Trophoblast cell (in vitro differentiated cells and primary cell): ENCODE measurements at regions not wholly inside any gene's neighbourhood (a gene's known extent, or its start where the extent isn't known, plus 50 kb on each side); places are given as distances from the start of the nearest gene placed in this dataset.

Experiments used
- DNase-seq, 2 donors: peaks; one replicate each; pipeline ENCODE4 v3.0.0-alpha.2; 2016
- H2AFZ ChIP-seq: 2 replicates; pipeline ENCODE4 v1.6.1; 2013; ENCODE audit warnings: low read length, moderate library complexity, mild to moderate bottlenecking; ENCODE audit not compliant: insufficient read depth, poor library complexity
- H2AK5ac ChIP-seq: 2 replicates; pipeline ENCODE4 v1.6.1; 2013; ENCODE audit warnings: mild to moderate bottlenecking, low read length
- H2BK120ac ChIP-seq: 2 replicates; pipeline ENCODE4 v1.6.1; 2013; ENCODE audit warnings: low read length, mild to moderate bottlenecking, moderate library complexity; ENCODE audit not compliant: insufficient read depth, poor library complexity
- H2BK12ac ChIP-seq: 2 replicates; pipeline ENCODE4 v1.6.1; 2013; ENCODE audit warnings: mild to moderate bottlenecking, low read length, moderate library complexity
- H2BK5ac ChIP-seq: 2 replicates; pipeline ENCODE4 v1.6.1; 2013; ENCODE audit warnings: low read length, low read depth, moderate library complexity, mild to moderate bottlenecking; ENCODE audit not compliant: poor library complexity
- H3K14ac ChIP-seq: 2 replicates; pipeline ENCODE4 v1.6.1; 2013; ENCODE audit warnings: mild to moderate bottlenecking, low read length
- H3K18ac ChIP-seq: 2 replicates; pipeline ENCODE4 v1.6.1; 2013; ENCODE audit warnings: mild to moderate bottlenecking, low read length
- H3K23ac ChIP-seq: 2 replicates; pipeline ENCODE4 v1.6.1; 2013; ENCODE audit warnings: low read length
- H3K27ac ChIP-seq: 2 replicates; pipeline ENCODE4 v1.5.1; 2013; ENCODE audit warnings: low read depth, mild to moderate bottlenecking, inconsistent platforms, low read length, moderate library complexity
- H3K27me3 ChIP-seq: 2 replicates; pipeline ENCODE4 v1.6.1; 2013; ENCODE audit warnings: inconsistent platforms, mild to moderate bottlenecking, low read length, moderate library complexity; ENCODE audit not compliant: insufficient read depth
- H3K36me3 ChIP-seq, 2 experiments: 1 replicate in 1 of 2; 2 replicates in 1 of 2; pipeline ENCODE4 v1.6.1; 2013; ENCODE audit warnings: low read length in 2 of 2, mild to moderate bottlenecking in 2 of 2, moderate library complexity in 1 of 2; ENCODE audit not compliant: insufficient read depth in 2 of 2, control insufficient read depth in 1 of 2
- H3K4ac ChIP-seq: 2 replicates; pipeline ENCODE4 v1.6.1; 2013; ENCODE audit warnings: low read depth, mild to moderate bottlenecking, low read length, moderate library complexity
- H3K4me1 ChIP-seq, 2 experiments: 1 replicate in 1 of 2; 2 replicates in 1 of 2; pipeline ENCODE4 v1.6.1; 2013; ENCODE audit warnings: low read length in 2 of 2, mild to moderate bottlenecking in 2 of 2, moderate library complexity in 1 of 2; ENCODE audit not compliant: insufficient read depth in 2 of 2, control insufficient read depth in 1 of 2
- H3K4me2 ChIP-seq: 2 replicates; pipeline ENCODE4 v1.6.1; 2013; ENCODE audit warnings: inconsistent platforms, mild to moderate bottlenecking, low read length, moderate library complexity
- H3K4me3 ChIP-seq: 2 replicates; pipeline ENCODE4 v1.5.1; 2013; ENCODE audit warnings: mild to moderate bottlenecking, low read depth, low read length, inconsistent platforms
- H3K79me1 ChIP-seq: one replicate; pipeline ENCODE4 v1.6.1; 2013; ENCODE audit warnings: low read length
- H3K79me2 ChIP-seq: 2 replicates; pipeline ENCODE4 v1.6.1; 2013; ENCODE audit warnings: low read length, mild to moderate bottlenecking; ENCODE audit not compliant: control insufficient read depth, insufficient read depth, poor library complexity
- H3K9ac ChIP-seq: 2 replicates; pipeline ENCODE4 v1.6.1; 2013; ENCODE audit warnings: mild to moderate bottlenecking, low read length
- H3K9me3 ChIP-seq: 2 replicates; pipeline ENCODE4 v1.6.1; 2013; ENCODE audit warnings: low read depth, mild to moderate bottlenecking, control low read depth, inconsistent platforms, low read length; ENCODE audit not compliant: insufficient read depth
- H4K12ac ChIP-seq: 2 replicates; pipeline ENCODE4 v1.6.1; 2013; ENCODE audit warnings: low read depth, mild to moderate bottlenecking, low read length, moderate library complexity
- H4K8ac ChIP-seq: 2 replicates; pipeline ENCODE4 v1.6.1; 2013; ENCODE audit warnings: low read depth, mild to moderate bottlenecking, low read length, moderate library complexity
- H4K91ac ChIP-seq: one replicate; pipeline ENCODE4 v1.6.1; 2013; ENCODE audit warnings: low read depth, mild to moderate bottlenecking, low read length, moderate library complexity
- WGBS: extraction: QIAGEN DNeasy Blood & Tissue Kit; methylation state at CpG from one replicate; pipeline ENCODE4 v1.1.7; 2013; ENCODE audit warnings: missing lambda C conversion rate; ENCODE audit not compliant: insufficient read length, insufficient coverage; ENCODE audit errors: extremely low coverage; 5-methylcytosine and 5-hydroxymethylcytosine counted together

DNA sequence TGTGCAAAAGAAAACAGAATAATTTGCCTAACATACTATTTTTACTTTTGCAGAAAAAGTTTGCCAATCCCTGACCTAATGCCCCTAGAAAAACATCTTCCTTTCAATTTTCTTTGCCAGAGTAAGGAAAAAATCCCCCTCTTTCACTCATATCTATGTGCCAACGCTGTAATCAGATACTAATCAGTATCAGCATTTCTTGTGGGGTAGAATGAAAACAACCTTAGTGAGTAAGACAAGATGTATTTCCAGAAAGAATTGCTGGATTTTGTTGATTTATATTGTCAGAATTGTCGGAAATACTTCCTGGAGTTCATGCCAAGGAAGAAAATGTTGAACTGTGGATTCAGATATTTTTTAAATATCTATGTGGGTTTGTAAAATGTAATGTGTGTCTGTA, 1893.8 kb downstream of the NCAM2 start:
- Histone ChIP-seq H3K27ac (no peak overlapping the region), H3K79me2 (no peaks in the 10 kb centered on the region), H3K4me2 (no peak overlapping the region), H2AK5ac (no peak overlapping the region), H3K27me3 (no peaks in the 10 kb centered on the region), H3K4me3 (no peak overlapping the region), H3K4ac (no peak overlapping the region), H2BK12ac (no peak overlapping the region), H3K36me3 (no peaks in the 10 kb centered on the region), H2AFZ (no peak overlapping the region), H3K18ac (no peak overlapping the region), H3K23ac (no peak overlapping the region), H4K8ac (no peak overlapping the region), H2BK120ac (no peak overlapping the region), H3K9me3 (no peaks in the 10 kb centered on the region), H3K4me1 (no peaks in the 10 kb centered on the region), H3K14ac (no peak overlapping the region), H4K91ac (no peak overlapping the region), H3K9ac (no peak overlapping the region), H2BK5ac (no peak overlapping the region), H3K79me1 (no peaks in the 10 kb centered on the region), H4K12ac (no peak overlapping the region)
- no peak for DNase-seq
- no CpG with 5 or more reads among the region's 2 CpGs for WGBS

DNA sequence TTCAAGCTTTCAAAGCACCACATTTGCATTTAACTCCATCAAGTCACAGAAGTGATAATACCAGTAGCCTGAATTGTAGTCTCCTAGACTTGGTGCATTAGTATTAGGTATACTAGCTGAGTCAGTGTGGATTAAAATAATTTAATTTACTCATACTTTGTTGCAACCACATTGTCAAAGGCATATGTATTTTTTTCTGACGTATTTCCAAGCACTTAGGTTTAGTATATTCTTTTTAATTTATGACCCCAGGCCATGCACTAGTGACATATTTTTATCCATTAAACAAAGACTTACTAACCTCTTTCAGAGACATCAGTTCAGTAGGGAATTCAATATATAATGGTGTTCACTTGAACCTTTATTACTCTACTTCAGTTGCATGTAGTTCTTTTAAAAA, 1894.5 kb downstream of the NCAM2 start:
- Histone ChIP-seq H4K91ac (no peak overlapping the region), H3K36me3 (no peaks in the 10 kb centered on the region), H4K12ac (no peak overlapping the region), H3K4me1 (no peaks in the 10 kb centered on the region), H2BK120ac (no peak overlapping the region), H3K79me2 (no peaks in the 10 kb centered on the region), H3K9ac (no peak overlapping the region), H2AK5ac (no peak overlapping the region), H3K23ac (no peak overlapping the region), H2AFZ (no peak overlapping the region), H2BK12ac (no peak overlapping the region), H3K14ac (no peak overlapping the region), H2BK5ac (no peak overlapping the region), H3K9me3 (no peaks in the 10 kb centered on the region), H3K27me3 (no peaks in the 10 kb centered on the region), H3K79me1 (no peaks in the 10 kb centered on the region), H3K27ac (no peak overlapping the region), H3K4ac (no peak overlapping the region), H3K18ac (no peak overlapping the region), H4K8ac (no peak overlapping the region), H3K4me3 (no peak overlapping the region), H3K4me2 (no peak overlapping the region)
- WGBS = no CpG with 5 or more reads among the region's 1 CpG
- no peak for DNase-seq

DNA sequence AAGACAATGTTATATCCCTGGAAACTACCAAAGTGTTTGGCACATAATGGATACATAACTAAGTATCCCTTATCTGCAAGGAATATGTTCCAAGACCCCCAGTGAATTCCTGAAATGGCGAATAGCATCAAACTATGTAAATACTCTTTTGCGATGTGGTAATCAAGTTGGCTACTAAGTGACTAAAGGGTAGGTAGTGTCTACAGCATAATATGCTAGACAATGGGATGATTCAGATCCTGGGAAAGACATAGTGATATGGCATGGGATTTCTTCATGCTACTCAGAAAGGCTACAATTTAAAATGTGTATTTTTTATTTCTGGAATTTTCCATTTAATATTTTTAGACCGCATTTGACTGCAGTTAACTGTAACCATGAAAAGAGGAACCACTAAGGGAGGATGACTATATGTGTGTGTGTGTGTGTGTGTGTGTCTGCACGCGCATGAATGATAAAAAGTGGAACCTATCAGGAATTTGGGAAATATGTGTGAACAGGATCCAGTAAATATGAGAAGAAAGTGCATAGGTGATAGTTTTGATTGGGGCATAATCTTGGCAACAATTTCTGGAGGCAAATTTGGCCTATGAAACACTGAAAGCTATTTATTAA, 1899.9 kb downstream of the NCAM2 start:
- Histone ChIP-seq H3K23ac (no peak overlapping the region), H2BK5ac (no peak overlapping the region), H3K27me3 (no peaks in the 10 kb centered on the region), H3K14ac (no peak overlapping the region), H2AFZ (no peak overlapping the region), H2AK5ac (no peak overlapping the region), H3K9ac (no peak overlapping the region), H3K36me3 (no peaks in the 10 kb centered on the region), H3K27ac (no peak overlapping the region), H4K8ac (no peak overlapping the region), H3K4me2 (no peak overlapping the region), H3K18ac (no peak overlapping the region), H3K79me2 (no peaks in the 10 kb centered on the region), H4K12ac (no peak overlapping the region), H3K79me1 (no peaks in the 10 kb centered on the region), H3K4me1 (no peaks in the 10 kb centered on the region), H3K9me3 (no peaks in the 10 kb centered on the region), H2BK12ac (no peak overlapping the region), H2BK120ac (no peak overlapping the region), H4K91ac (no peak overlapping the region), H3K4ac (no peak overlapping the region), H3K4me3 (no peak overlapping the region)
- WGBS = no CpG with 5 or more reads among the region's 5 CpGs
- DNase-seq = no peak

DNA sequence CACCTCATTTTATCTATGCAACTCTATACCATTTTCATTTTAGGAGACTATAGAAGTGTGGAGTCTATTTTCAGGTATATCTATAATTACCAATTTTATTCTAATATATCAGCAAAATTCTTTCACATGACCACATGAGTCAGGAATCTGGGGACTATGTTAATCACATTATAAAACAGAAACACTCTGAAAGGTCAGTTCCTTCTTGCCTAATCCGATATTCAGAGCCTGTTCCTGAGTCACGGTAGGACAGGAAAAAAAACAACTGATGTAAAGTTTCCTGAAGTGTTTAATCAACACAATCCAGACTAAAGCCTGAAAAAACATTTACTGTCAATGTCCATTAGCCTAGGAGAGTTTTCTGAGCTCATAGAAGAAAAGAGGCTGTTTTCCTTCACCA, 1902.3 kb downstream of the NCAM2 start:
- no CpG with 5 or more reads among the region's 2 CpGs for WGBS
- H3K4me2 ChIP-seq = no peak overlapping the region
- H3K14ac ChIP-seq = no peak overlapping the region
- H4K12ac ChIP-seq = no peak overlapping the region
- H3K4me1 ChIP-seq = no peaks in the 10 kb centered on the region
- no peak for DNase-seq
- no peak overlapping the region for H3K27ac ChIP-seq
- no peaks in the 10 kb centered on the region for H3K9me3 ChIP-seq
- H3K4me3 ChIP-seq = no peak overlapping the region
- H2BK12ac ChIP-seq = no peak overlapping the region
- H3K18ac ChIP-seq = no peak overlapping the region
- H2BK120ac ChIP-seq = no peak overlapping the region
- H2AK5ac ChIP-seq = no peak overlapping the region
- no peak overlapping the region for H3K23ac ChIP-seq
- H2AFZ ChIP-seq = no peak overlapping the region
- H3K9ac ChIP-seq = no peak overlapping the region
- no peaks in the 10 kb centered on the region for H3K36me3 ChIP-seq
- no peaks in the 10 kb centered on the region for H3K27me3 ChIP-seq
- no peaks in the 10 kb centered on the region for H3K79me2 ChIP-seq
- no peak overlapping the region for H3K4ac ChIP-seq
- no peak overlapping the region for H2BK5ac ChIP-seq
- no peaks in the 10 kb centered on the region for H3K79me1 ChIP-seq
- H4K91ac ChIP-seq = no peak overlapping the region
- H4K8ac ChIP-seq = no peak overlapping the region
